LNCAP (cell line): ENCODE measurements at regions not wholly inside any gene's neighbourhood (a gene's known extent, or its start where the extent isn't known, plus 50 kb on each side); places are given as distances from the start of the nearest gene placed in this dataset.

Experiments used
- TF ChIP-seq, protein P1 (sequence below): fragments of 450-650 bp; IDR thresholded peaks from 2 replicates; pipeline ENCODE4 v1.5.1; 2017; ENCODE audit warnings: mild to moderate bottlenecking

GRCh38 chr5:171692936-171693335, 92.7 kb upstream of the SMIM23 start:
- TF ChIP-seq, protein P1, sequence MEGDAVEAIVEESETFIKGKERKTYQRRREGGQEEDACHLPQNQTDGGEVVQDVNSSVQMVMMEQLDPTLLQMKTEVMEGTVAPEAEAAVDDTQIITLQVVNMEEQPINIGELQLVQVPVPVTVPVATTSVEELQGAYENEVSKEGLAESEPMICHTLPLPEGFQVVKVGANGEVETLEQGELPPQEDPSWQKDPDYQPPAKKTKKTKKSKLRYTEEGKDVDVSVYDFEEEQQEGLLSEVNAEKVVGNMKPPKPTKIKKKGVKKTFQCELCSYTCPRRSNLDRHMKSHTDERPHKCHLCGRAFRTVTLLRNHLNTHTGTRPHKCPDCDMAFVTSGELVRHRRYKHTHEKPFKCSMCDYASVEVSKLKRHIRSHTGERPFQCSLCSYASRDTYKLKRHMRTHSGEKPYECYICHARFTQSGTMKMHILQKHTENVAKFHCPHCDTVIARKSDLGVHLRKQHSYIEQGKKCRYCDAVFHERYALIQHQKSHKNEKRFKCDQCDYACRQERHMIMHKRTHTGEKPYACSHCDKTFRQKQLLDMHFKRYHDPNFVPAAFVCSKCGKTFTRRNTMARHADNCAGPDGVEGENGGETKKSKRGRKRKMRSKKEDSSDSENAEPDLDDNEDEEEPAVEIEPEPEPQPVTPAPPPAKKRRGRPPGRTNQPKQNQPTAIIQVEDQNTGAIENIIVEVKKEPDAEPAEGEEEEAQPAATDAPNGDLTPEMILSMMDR: no peak

GRCh38 chr5:171693412-171693811, 92.2 kb upstream of the SMIM23 start:
- TF ChIP-seq, protein P1: no peak

GRCh38 chr5:171695804-171696203, 89.8 kb upstream of the SMIM23 start:
- TF ChIP-seq, protein P1: no peak

- TF ChIP-seq, protein P1: no peak
These were observed 88.2 kb upstream of the SMIM23 start for GRCh38 chr5:171697221-171698102.

DNA sequence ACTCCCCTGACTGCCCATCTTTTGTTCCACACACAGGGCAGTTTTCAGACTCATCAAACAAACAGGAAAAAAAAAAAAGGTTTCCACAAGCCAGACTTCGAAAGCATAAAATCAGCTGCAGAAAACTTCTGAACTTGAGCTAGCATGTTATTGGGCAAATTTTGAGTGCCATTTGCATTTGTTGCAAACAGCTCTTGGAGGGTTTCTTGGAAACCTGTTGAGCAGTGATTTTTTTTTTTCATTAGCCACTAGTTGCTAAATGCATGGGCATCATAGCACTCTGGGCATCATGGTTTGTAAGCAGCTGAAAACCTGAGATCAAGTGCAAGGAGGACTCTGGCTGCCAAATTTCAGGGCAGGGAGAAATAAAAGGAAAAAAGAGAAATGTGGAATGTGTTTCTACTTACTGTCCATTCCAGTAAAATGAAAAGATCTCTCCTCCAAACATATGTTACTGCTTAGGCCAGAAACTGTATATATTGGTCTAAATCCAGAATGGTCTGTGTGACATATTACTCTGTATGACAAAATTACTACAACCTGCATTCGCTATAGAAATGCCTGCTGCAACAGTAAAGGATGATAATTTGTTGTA, 85.2 kb upstream of the SMIM23 start:
- TF ChIP-seq, protein P1: no peak

GRCh38 chr5:171701100-171701541, 84.5 kb upstream of the SMIM23 start:
- TF ChIP-seq, protein P1: no peak

DNA sequence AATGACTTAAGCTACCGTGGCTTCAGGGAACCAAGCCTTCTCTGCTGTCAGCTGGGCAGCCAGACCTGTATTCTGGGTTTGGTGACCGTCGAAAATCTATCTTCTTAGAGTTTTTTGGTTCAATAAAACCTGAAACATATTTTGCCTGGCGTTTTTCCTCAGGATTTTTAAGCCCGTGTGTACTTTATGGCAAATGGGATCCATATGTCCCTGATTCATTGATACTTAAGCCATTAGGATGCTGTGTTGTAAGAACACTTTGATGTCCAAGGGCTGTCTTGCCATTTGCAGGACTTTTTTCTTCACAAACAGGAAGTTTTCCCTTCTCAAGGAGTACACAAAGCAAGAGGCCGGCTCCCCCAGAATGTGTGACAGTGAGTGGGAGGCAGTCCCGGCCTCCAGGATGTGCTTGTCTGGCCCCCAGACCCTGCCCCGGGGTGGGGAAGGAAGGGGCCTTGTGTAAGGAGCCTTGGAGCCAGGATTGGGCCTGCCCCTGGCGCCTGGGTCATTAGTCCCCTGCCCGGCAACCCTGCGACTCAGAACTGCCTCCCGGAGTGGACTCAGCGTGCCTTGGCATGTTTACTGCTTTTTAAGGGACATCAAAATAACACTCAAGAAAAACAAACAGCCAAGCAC, 83.4 kb upstream of the SMIM23 start:
- TF ChIP-seq, protein P1: no peak
